ENCODE measurements at regions not wholly inside any gene's neighbourhood (a gene's known extent, or its start where the extent isn't known, plus 50 kb on each side); places are given as distances from the start of the nearest gene placed in this dataset.

DNA sequence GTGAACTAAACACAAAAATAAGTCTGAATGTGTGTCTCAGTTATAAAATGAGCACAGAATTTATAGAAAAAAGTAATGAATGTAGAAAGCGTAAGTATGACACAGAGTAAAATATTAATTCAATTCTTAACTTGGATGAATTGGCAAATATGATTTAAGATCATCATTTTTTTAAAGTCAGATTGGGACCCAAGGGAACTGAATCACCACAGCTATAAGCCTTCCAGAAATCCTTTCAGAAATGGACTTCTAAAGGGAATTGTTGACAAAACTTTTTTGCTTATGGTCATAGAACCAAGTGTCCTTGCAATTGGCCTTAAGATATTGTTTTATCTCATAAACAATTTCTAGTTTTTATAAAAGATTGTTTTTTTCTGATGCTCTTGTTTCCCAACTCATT is 495.1 kb upstream of the DAB2 start:
- Histone ChIP-seq H2BK20ac (ENCODE audit: low read depth, low read length, poor library complexity, severe bottlenecking) (no peak overlapping the region), H3K4me1 (ENCODE audit: insufficient read depth, low read length) (no peaks in the 10 kb centered on the region), H2AK5ac (ENCODE audit: insufficient read length, low read length) (no peak overlapping the region), H3K56ac (ENCODE audit: insufficient read length, low read depth, low read length) (no peak overlapping the region), H3K18ac (ENCODE audit: insufficient read length, low read depth, low read length) (no peak overlapping the region), H2BK120ac (ENCODE audit: low read depth, low read length, poor library complexity, severe bottlenecking) (no peak overlapping the region), H3T11ph (ENCODE audit: low read length) (no peak overlapping the region), H3K14ac (ENCODE audit: insufficient read depth, low read length) (no peak overlapping the region), H2BK12ac (ENCODE audit: insufficient read length, low read depth, low read length) (no peak overlapping the region), H2BK15ac (ENCODE audit: low read depth, low read length) (no peak overlapping the region), H3K27ac (ENCODE audit: insufficient read length, low read depth, low read length) (no peak overlapping the region), H4K20me1 (ENCODE audit: control insufficient read depth, insufficient read depth, insufficient read length) (no peaks in the 10 kb centered on the region), H4K5ac (ENCODE audit: insufficient read length, low read depth, low read length) (no peak overlapping the region), H3K27me3 (ENCODE audit: insufficient read depth, low read length) (no peaks in the 10 kb centered on the region), H3K79me2 (ENCODE audit: insufficient read depth, low read length) (no peaks in the 10 kb centered on the region), H3K79me1 (ENCODE audit: insufficient read depth, low read depth, low read length, poor library complexity, severe bottlenecking) (no peaks in the 10 kb centered on the region), H3K23me2 (ENCODE audit: insufficient read length, low read depth, low read length, poor library complexity, severe bottlenecking) (no peaks in the 10 kb centered on the region), H3K4ac (ENCODE audit: low read depth, low read length) (no peak overlapping the region), H3K9me3 (ENCODE audit: control insufficient read depth, low read depth, low read length) (no peaks in the 10 kb centered on the region), H3K23ac (ENCODE audit: insufficient read length, low read depth, low read length) (no peak overlapping the region), H2BK5ac (ENCODE audit: insufficient read length, low read length) (no peak overlapping the region), H2AFZ (ENCODE audit: low read length) (no peak overlapping the region), H4K91ac (ENCODE audit: insufficient read length, low read depth, low read length) (no peak overlapping the region), H4K8ac (replicated peaks; ENCODE audit: insufficient read length, low read depth, low read length) (no peak overlapping the region), H3K4me2 (ENCODE audit: insufficient read depth, insufficient read length, low read length) (no peak overlapping the region), H3K9ac (ENCODE audit: extremely low read depth, insufficient read length, low read length) (no peak overlapping the region)
- no peaks in the 10 kb centered on the region for H3K36me3 Mint-ChIP-seq (ENCODE audit: insufficient read depth in 1 of 3, low read depth in 3 of 3)
- WGBS (ENCODE audit: extremely low coverage, insufficient read length, low lambda C conversion rate), result no CpG with 5 or more reads among the region's 1 CpG
- TF ChIP-seq, protein P1, sequence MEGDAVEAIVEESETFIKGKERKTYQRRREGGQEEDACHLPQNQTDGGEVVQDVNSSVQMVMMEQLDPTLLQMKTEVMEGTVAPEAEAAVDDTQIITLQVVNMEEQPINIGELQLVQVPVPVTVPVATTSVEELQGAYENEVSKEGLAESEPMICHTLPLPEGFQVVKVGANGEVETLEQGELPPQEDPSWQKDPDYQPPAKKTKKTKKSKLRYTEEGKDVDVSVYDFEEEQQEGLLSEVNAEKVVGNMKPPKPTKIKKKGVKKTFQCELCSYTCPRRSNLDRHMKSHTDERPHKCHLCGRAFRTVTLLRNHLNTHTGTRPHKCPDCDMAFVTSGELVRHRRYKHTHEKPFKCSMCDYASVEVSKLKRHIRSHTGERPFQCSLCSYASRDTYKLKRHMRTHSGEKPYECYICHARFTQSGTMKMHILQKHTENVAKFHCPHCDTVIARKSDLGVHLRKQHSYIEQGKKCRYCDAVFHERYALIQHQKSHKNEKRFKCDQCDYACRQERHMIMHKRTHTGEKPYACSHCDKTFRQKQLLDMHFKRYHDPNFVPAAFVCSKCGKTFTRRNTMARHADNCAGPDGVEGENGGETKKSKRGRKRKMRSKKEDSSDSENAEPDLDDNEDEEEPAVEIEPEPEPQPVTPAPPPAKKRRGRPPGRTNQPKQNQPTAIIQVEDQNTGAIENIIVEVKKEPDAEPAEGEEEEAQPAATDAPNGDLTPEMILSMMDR (conservative IDR thresholded peaks at IDR 0.05), result no peak
- H3K4me3 Mint-ChIP-seq, result no peak overlapping the region
- no peak overlapping the region for H3K27ac Mint-ChIP-seq
- peaks cover 3 to 4% of the 10 kb centered on the region in 2 experiments; a peak in 2 of 5 replicates for H3K9me3 Mint-ChIP-seq
- H3K4me1 Mint-ChIP-seq, result no peaks in the 10 kb centered on the region
- no peaks in the 10 kb centered on the region for H3K27me3 Mint-ChIP-seq (ENCODE audit: low read depth)
- DNase-seq, result no peak

Data from H9 (cell line).